GM12878 (cell line): ENCODE measurements at regions not wholly inside any gene's neighbourhood (a gene's known extent, or its start where the extent isn't known, plus 50 kb on each side); places are given as distances from the start of the nearest gene placed in this dataset.

Experiments used
- ATAC-seq: fragments of 200-7000 bp; cut with Tn5 transposase; 3 replicates; pipeline ENCODE4 v1.9.1; 2020; ENCODE audit warnings: mild to moderate bottlenecking, moderate library complexity
- BruUV-seq: library from RNA; stranded (reverse); fragments of 400-500 nt; replicated peaks from 2 replicates; lab custom pipeline; 2021; lab: Mats Ljungman, UMichigan
- CTCF ChIA-PET: fragments of 300-600 bp; sonication (Branson Sonifier 250); formaldehyde crosslinking; extraction: SDS; loops from one replicate; lab custom pipeline; 2021; ENCODE audit warnings: inconsistent platforms; lab: Yijun Ruan, JAX
- POLR2A ChIA-PET: fragments of 350-600 bp; formaldehyde crosslinking; extraction: SDS; loops from one replicate; lab custom pipeline; 2021; ENCODE audit warnings: inconsistent platforms; lab: Charles Lee
- RAD21 ChIA-PET: fragments of 300-600 bp; sonication (Branson Sonifier 250); formaldehyde crosslinking; loops from one replicate; lab custom pipeline; 2023; ENCODE audit warnings: antibody characterized with exemption; ENCODE audit not compliant: unreplicated experiment; lab: Charles Lee
- SMC1A ChIA-PET: fragments of 300-600 bp; sonication (Branson Sonifier 250); formaldehyde crosslinking; loops from one replicate; lab custom pipeline; 2023; ENCODE audit not compliant: unreplicated experiment, uncharacterized antibody; lab: Charles Lee
- DNase-seq: peaks from one replicate; pipeline ENCODE4 v3.0.0-alpha.2; 2011; ENCODE audit warnings: low read depth, low spot score
- FAIRE-seq: peaks from 3 replicates; lab custom pipeline; 2011; peaks lifted over from hg19 to GRCh38; lab: Jason Lieb, UNC
- H2AFZ ChIP-seq: 2 replicates; pipeline ENCODE4 v1.6.0; 2011; ENCODE audit warnings: low read depth, low read length, control low read depth; ENCODE audit not compliant: control insufficient read depth
- H3K27ac ChIP-seq: 2 replicates; pipeline ENCODE4 v1.5.1; 2011; ENCODE audit warnings: control low read depth; ENCODE audit not compliant: control insufficient read depth, insufficient read depth
- H3K27me3 ChIP-seq, 2 experiments: replicated peaks in 1 of 2; 2 replicates each; pipeline versions ENCODE4 v1.6.0 to v1.6.1; 2011; ENCODE audit warnings: low read length in 1 of 2; ENCODE audit not compliant: control insufficient read depth in 2 of 2, insufficient read depth in 2 of 2
- H3K36me3 ChIP-seq, 2 experiments: 2 replicates each; pipeline ENCODE4 v1.5.1; 2011; ENCODE audit warnings: low read length in 1 of 2; ENCODE audit not compliant: control insufficient read depth in 2 of 2, insufficient read depth in 2 of 2
- H3K4me1 ChIP-seq: 2 replicates; pipeline ENCODE4 v1.6.1; 2011; ENCODE audit warnings: mild to moderate bottlenecking, low read length, moderate library complexity, mixed read lengths; ENCODE audit not compliant: control insufficient read depth, insufficient read depth
- H3K4me2 ChIP-seq: 2 replicates; pipeline ENCODE4 v1.6.0; 2011; ENCODE audit warnings: control low read depth; ENCODE audit not compliant: control insufficient read depth, insufficient read depth
- H3K4me3 ChIP-seq: fragments of 200-600 bp; sonication (generic); 2 replicates; pipeline ENCODE4 v1.5.1; 2016
- H3K79me2 ChIP-seq: 2 replicates; pipeline ENCODE4 v1.6.0; 2011; ENCODE audit warnings: low read length; ENCODE audit not compliant: control insufficient read depth, insufficient read depth
- H3K9ac ChIP-seq: 2 replicates; pipeline ENCODE4 v1.8.0; 2011; ENCODE audit warnings: low read length, control low read depth, mixed read lengths; ENCODE audit not compliant: control insufficient read depth, insufficient read depth
- H3K9me3 ChIP-seq: replicated peaks from 3 replicates; pipeline ENCODE4 v1.5.1; 2011; ENCODE audit warnings: mild to moderate bottlenecking, low read length; ENCODE audit not compliant: control insufficient read depth, insufficient read depth
- H4K20me1 ChIP-seq: 2 replicates; pipeline ENCODE4 v1.6.0; 2011; ENCODE audit not compliant: control insufficient read depth, insufficient read depth
- BCL11A ChIP-seq: IDR thresholded peaks from 2 replicates; pipeline ENCODE4 v1.6.1; 2011; ENCODE audit warnings: low read depth, low read length
- HDAC6 ChIP-seq: fragments of 200-600 bp; sonication (generic); IDR thresholded peaks from one replicate; pipeline ENCODE4 v1.8.0; 2017; ENCODE audit warnings: antibody characterized with exemption; ENCODE audit not compliant: unreplicated experiment
- NBN ChIP-seq: fragments of 450-650 bp; IDR thresholded peaks from 2 replicates; pipeline ENCODE4 v1.6.1; 2016
- NR2F1 ChIP-seq: fragments of 450-650 bp; conservative IDR thresholded peaks from 2 replicates; pipeline ENCODE4 v1.6.1; 2017; ENCODE audit warnings: mild to moderate bottlenecking
- RAD51 ChIP-seq: fragments of 450-650 bp; IDR thresholded peaks from 2 replicates; pipeline ENCODE4 v1.6.1; 2016; ENCODE audit warnings: moderate library complexity, mild to moderate bottlenecking, inconsistent platforms
- RBBP5 ChIP-seq: fragments of 200-600 bp; sonication (generic); conservative IDR thresholded peaks from 2 replicates; pipeline ENCODE4 v1.6.1; 2016
- RFX5 ChIP-seq: IDR thresholded peaks from 2 replicates; pipeline ENCODE4 v1.6.1; 2011; ENCODE audit warnings: low read depth, low read length, improper control_type of control experiment
- STAT3 ChIP-seq: IDR thresholded peaks from 2 replicates; pipeline ENCODE4 v1.6.1; 2011; ENCODE audit warnings: low read depth, low read length, improper control_type of control experiment
- SUZ12 ChIP-seq: fragments of 200-600 bp; sonication (generic); IDR thresholded peaks from one replicate; pipeline ENCODE4 v1.6.1; 2018; ENCODE audit warnings: antibody characterized with exemption, mild to moderate bottlenecking; ENCODE audit not compliant: unreplicated experiment
- TARDBP ChIP-seq: IDR thresholded peaks from 2 replicates; pipeline ENCODE4 v1.6.1; 2016; ENCODE audit warnings: borderline replicate concordance
- YBX1 ChIP-seq: fragments of 450-650 bp; IDR thresholded peaks from 2 replicates; pipeline ENCODE4 v1.6.1; 2016; ENCODE audit warnings: antibody characterized with exemption
- WGBS: methylation state at CpG from one replicate; pipeline ENCODE4 v1.1.6; 2016; ENCODE audit warnings: low lambda C conversion rate; ENCODE audit not compliant: insufficient replicate concordance, insufficient coverage; ENCODE audit errors: missing lambda C conversion rate; 5-methylcytosine and 5-hydroxymethylcytosine counted together
- in situ Hi-C: fragments of 300-500 bp; cut with MboI; formaldehyde crosslinking; loops from 9 replicates; pipeline ENCODE4 v1.14.3; 2018; ENCODE audit warnings: mixed read lengths
- intact Hi-C: fragments of 100-400 bp; cut with micrococcal nuclease; formaldehyde crosslinking; loops from one replicate; pipeline ENCODE4 v1.14.2; 2022; ENCODE audit not compliant: unreplicated experiment
- TF ChIP-seq, protein P1 (sequence below): IDR thresholded peaks from 2 replicates; pipeline ENCODE4 v1.6.1; 2011; ENCODE audit warnings: mild to moderate bottlenecking, low read depth, low read length, moderate library complexity; ENCODE audit not compliant: insufficient replicate concordance

DNA sequence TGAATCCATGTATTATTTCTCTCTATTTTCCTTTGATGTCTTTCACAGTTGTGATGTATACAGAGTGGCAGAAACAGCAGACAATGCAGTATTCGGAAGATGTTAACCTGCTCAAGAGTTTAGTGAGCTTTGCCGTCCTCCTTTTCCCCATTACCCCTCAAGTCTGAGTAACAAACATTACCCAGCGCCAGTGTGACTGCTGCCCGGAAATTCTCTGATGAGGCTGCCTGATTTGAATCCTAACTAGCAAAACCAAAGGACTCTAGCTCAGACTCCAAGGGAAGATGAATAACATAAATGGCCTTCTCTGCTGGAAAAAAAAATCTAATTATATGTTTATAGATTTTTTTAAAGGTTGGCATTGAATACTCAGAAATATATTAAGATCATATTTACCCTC is 247.3 kb upstream of the SOX21 start:
- SMC1A ChIA-PET: interaction anchor here (0.7 to 1.4 kb wide), 2 partner anchors 13 to 36 kb away, joined by 3 to 4 read pairs; no protein-coding TSS in a partner anchor
- POLR2A ChIA-PET: no interaction called here
- H3K4me3 ChIP-seq: no peak overlapping the region
- WGBS: 50% methylated on average over 4 of the region's 4 CpGs
- no peaks in the 10 kb centered on the region for H3K36me3 ChIP-seq
- CTCF ChIA-PET: interaction anchor here (1.8 kb wide), 1 partner anchor 11 kb away, joined by 6 read pairs; no protein-coding TSS in a partner anchor
- BruUV-seq: no TSS peak
- no peaks in the 10 kb centered on the region for H3K9me3 ChIP-seq
- no peak for ATAC-seq
- no peak overlapping the region for H3K4me2 ChIP-seq
- FAIRE-seq: no peak
- no peaks in the 10 kb centered on the region for H3K79me2 ChIP-seq
- no peak overlapping the region for H2AFZ ChIP-seq
- RAD21 ChIA-PET: no interaction called here
- no peak for TF ChIP-seq NBN
- TF ChIP-seq, protein P1, sequence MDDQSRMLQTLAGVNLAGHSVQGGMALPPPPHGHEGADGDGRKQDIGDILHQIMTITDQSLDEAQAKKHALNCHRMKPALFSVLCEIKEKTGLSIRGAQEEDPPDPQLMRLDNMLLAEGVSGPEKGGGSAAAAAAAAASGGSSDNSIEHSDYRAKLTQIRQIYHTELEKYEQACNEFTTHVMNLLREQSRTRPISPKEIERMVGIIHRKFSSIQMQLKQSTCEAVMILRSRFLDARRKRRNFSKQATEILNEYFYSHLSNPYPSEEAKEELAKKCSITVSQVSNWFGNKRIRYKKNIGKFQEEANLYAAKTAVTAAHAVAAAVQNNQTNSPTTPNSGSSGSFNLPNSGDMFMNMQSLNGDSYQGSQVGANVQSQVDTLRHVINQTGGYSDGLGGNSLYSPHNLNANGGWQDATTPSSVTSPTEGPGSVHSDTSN: no peak
- no peak for TF ChIP-seq RAD51
- no peak overlapping the region for H3K27ac ChIP-seq
- no peaks in the 10 kb centered on the region for H4K20me1 ChIP-seq
- H3K4me1 ChIP-seq: no peaks in the 10 kb centered on the region
- intact Hi-C loops: loop anchor here (10.0 kb wide), 1 partner anchor 285 kb away; no protein-coding TSS in a partner anchor
- H3K9ac ChIP-seq: no peak overlapping the region
- H3K27me3 ChIP-seq: no peaks in the 10 kb centered on the region
- DNase-seq: no peak
- in situ Hi-C loops: no loop called here

DNA sequence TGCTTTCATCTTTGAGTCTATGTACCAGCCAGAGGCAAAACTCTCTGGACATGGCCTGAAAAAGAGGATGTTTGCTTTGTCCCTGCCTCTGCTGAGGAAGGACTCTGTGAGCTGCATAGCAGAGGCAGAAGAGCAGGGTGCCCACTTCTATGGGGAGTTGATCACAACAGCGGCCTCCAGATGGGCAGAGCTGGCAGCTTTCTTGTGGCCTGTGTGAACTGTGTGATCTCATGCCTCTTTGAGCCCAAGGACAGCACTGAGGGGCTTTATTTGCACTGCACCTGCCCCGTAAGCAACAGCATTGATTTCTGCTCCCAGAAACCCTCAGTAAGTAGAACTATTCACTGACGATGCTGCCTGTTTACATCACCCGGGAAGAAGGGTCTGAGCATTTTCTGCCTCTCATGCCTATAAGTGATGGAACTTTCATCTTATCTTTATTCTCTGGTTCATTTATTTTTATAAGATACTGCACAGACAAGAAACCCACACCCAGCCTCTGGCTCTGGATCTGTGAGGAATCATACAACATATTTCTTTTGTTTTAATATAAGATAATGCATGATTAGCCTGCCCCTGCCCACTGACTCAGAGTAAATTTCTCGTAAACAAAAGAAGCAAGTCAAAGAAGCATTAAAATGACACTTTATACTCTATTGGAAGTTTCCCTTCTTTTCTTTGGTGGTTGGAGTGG is 244.2 kb upstream of the SOX21 start:
- ATAC-seq: no peak
- Histone ChIP-seq H3K79me2 (no peaks in the 10 kb centered on the region), H3K36me3 (no peaks in the 10 kb centered on the region), H3K9me3 (no peaks in the 10 kb centered on the region), H4K20me1 (no peaks in the 10 kb centered on the region), H3K4me1 (no peaks in the 10 kb centered on the region), H3K27me3 (no peaks in the 10 kb centered on the region), H3K9ac (no peak overlapping the region), H3K27ac (no peak overlapping the region), H3K4me2 (no peak overlapping the region), H3K4me3 (no peak overlapping the region), H2AFZ (no peak overlapping the region)
- no TSS peak for BruUV-seq
- ChIA-PET CTCF (no interaction called here), RAD21 (no interaction called here), POLR2A (no interaction called here), SMC1A (interaction anchor here (1.2 kb wide), 1 partner anchor 11 kb away, joined by 3 read pairs; no protein-coding TSS in a partner anchor)
- DNase-seq: no peak
- TF ChIP-seq SUZ12 (no peak), NR2F1 (no peak), RFX5 (no peak), BCL11A (no peak), RBBP5 (no peak), TARDBP (no peak), STAT3 (no peak), YBX1 (no peak), HDAC6 (no peak)
- 37% methylated on average over 5 of the region's 5 CpGs for WGBS
- in situ Hi-C loops: no loop called here
- intact Hi-C loops: loop anchor here (10.0 kb wide), 1 partner anchor 282 kb away; no protein-coding TSS in a partner anchor
- FAIRE-seq: no peak
